CD4-positive, CD25-positive, alpha-beta regulatory T cell (primary cell): ENCODE measurements at regions not wholly inside any gene's neighbourhood (a gene's known extent, or its start where the extent isn't known, plus 50 kb on each side); places are given as distances from the start of the nearest gene placed in this dataset.

Experiments used
- ATAC-seq, 2 donors: fragments of 150-1000 bp; cut with Tn5 transposase; one replicate each; pipeline ENCODE4 v1.10.0; 2021; ENCODE audit warnings: low read depth in 2 of 2, moderate number of reproducible peaks in 2 of 2, moderate library complexity in 1 of 2
- DNase-seq, 3 donors: peaks; one replicate each; pipeline versions ENCODE4 v3.0.0 to v3.0.0-alpha.2; 2012 to 2022; ENCODE audit warnings: mixed read lengths in 1 of 3
- H3K27ac ChIP-seq: one replicate; pipeline ENCODE4 v1.7.0; 2013; ENCODE audit warnings: mild to moderate bottlenecking, low read length; ENCODE audit not compliant: insufficient read depth, poor library complexity, severe bottlenecking
- H3K27me3 ChIP-seq: one replicate; pipeline ENCODE4 v1.7.0; 2013; ENCODE audit warnings: low read length; ENCODE audit not compliant: control insufficient read depth, insufficient read depth
- H3K36me3 ChIP-seq: one replicate; pipeline ENCODE4 v1.7.0; 2013; ENCODE audit warnings: mild to moderate bottlenecking, low read length, moderate library complexity; ENCODE audit not compliant: control insufficient read depth, insufficient read depth
- H3K4me1 ChIP-seq: 2 replicates; pipeline ENCODE4 v1.7.0; 2013; ENCODE audit warnings: mild to moderate bottlenecking, low read length; ENCODE audit not compliant: insufficient read depth, control insufficient read depth, poor library complexity, severe bottlenecking
- H3K4me3 ChIP-seq: one replicate; pipeline ENCODE4 v1.7.0; 2013; ENCODE audit warnings: low read depth, mild to moderate bottlenecking, low read length, moderate library complexity
- H3K9me3 ChIP-seq, 2 experiments: 1 replicate in 1 of 2; 2 replicates in 1 of 2; pipeline ENCODE4 v1.7.0; 2013; ENCODE audit warnings: low read length in 2 of 2, mild to moderate bottlenecking in 1 of 2, moderate library complexity in 1 of 2; ENCODE audit not compliant: control insufficient read depth in 2 of 2
- H3K27ac Mint-ChIP-seq, 3 donors: one replicate each; pipeline ENCODE4 v1.8.0; 2020 to 2022; ENCODE audit warnings: mild to moderate bottlenecking in 3 of 3, mixed read lengths in 3 of 3, moderate library complexity in 2 of 3
- H3K27me3 Mint-ChIP-seq: one replicate; pipeline ENCODE4 v1.8.0; 2022; ENCODE audit warnings: mild to moderate bottlenecking, mixed read lengths
- H3K36me3 Mint-ChIP-seq: one replicate; pipeline ENCODE4 v1.8.0; 2020; ENCODE audit warnings: mixed read lengths
- H3K4me1 Mint-ChIP-seq, 4 donors: one replicate each; pipeline ENCODE4 v1.8.0; 2020 to 2022; ENCODE audit warnings: mixed read lengths in 4 of 4, mild to moderate bottlenecking in 1 of 4
- H3K4me3 Mint-ChIP-seq, 4 donors: one replicate each; pipeline ENCODE4 v1.8.0; 2020 to 2022; ENCODE audit warnings: mild to moderate bottlenecking in 4 of 4, mixed read lengths in 4 of 4, moderate library complexity in 3 of 4
- H3K9me3 Mint-ChIP-seq, 7 donors: one replicate each; pipeline ENCODE4 v1.8.0; 2020 to 2022; ENCODE audit warnings: mixed read lengths in 7 of 7, mild to moderate bottlenecking in 3 of 7, moderate library complexity in 2 of 7

GRCh38 chr9:2403701-2404100 lies 217.9 kb upstream of the VLDLR start:
- Histone ChIP-seq H3K27ac (no peak overlapping the region), H3K4me1 (no peaks in the 10 kb centered on the region), H3K36me3 (no peaks in the 10 kb centered on the region), H3K27me3 (no peaks in the 10 kb centered on the region), H3K9me3 (peaks cover 0 to 5% of the 10 kb centered on the region in 2 experiments), H3K4me3 (no peak overlapping the region)
- DNase-seq (no peak), ATAC-seq (no peak)
- no peak overlapping the region for H3K27ac Mint-ChIP-seq
- H3K4me1 Mint-ChIP-seq, result peaks cover 0 to 1% (median 0%) of the 10 kb centered on the region in 4 donors
- H3K27me3 Mint-ChIP-seq, result no peaks in the 10 kb centered on the region
- no peaks in the 10 kb centered on the region for H3K36me3 Mint-ChIP-seq
- H3K4me3 Mint-ChIP-seq, result no peak overlapping the region
- H3K9me3 Mint-ChIP-seq, result peaks cover 0 to 18% (median 3%) of the 10 kb centered on the region in 7 donors

- Mint-ChIP-seq H3K36me3 (no peaks in the 10 kb centered on the region), H3K9me3 (peaks cover 0 to 12% (median 0%) of the 10 kb centered on the region in 7 donors), H3K27ac (no peak overlapping the region), H3K27me3 (no peaks in the 10 kb centered on the region), H3K4me1 (peaks cover 0 to 1% (median 0%) of the 10 kb centered on the region in 4 donors), H3K4me3 (no peak overlapping the region)
- H3K4me3 ChIP-seq, result no peak overlapping the region
- DNase-seq, result no peak
- H3K4me1 ChIP-seq, result no peaks in the 10 kb centered on the region
- no peak for ATAC-seq
- H3K27me3 ChIP-seq, result no peaks in the 10 kb centered on the region
- no peaks in the 10 kb centered on the region for H3K36me3 ChIP-seq
- H3K9me3 ChIP-seq, result peaks cover 0 to 5% of the 10 kb centered on the region in 2 experiments
- no peak overlapping the region for H3K27ac ChIP-seq
Observed at GRCh38 chr9:2406252-2406651, 215.3 kb upstream of the VLDLR start.

GRCh38 chr9:2407450-2407849 lies 214.1 kb upstream of the VLDLR start:
- Mint-ChIP-seq H3K27ac (no peak overlapping the region), H3K4me3 (no peak overlapping the region), H3K27me3 (no peaks in the 10 kb centered on the region), H3K36me3 (no peaks in the 10 kb centered on the region), H3K9me3 (peaks cover 0 to 7% (median 0%) of the 10 kb centered on the region in 7 donors), H3K4me1 (peaks cover 0 to 1% (median 0%) of the 10 kb centered on the region in 4 donors)
- Histone ChIP-seq H3K4me1 (no peaks in the 10 kb centered on the region), H3K27me3 (no peaks in the 10 kb centered on the region), H3K9me3 (peaks cover 0 to 5% of the 10 kb centered on the region in 2 experiments), H3K27ac (no peak overlapping the region), H3K4me3 (no peak overlapping the region), H3K36me3 (no peaks in the 10 kb centered on the region)
- ATAC-seq (no peak), DNase-seq (no peak)

- Histone ChIP-seq H3K36me3 (no peaks in the 10 kb centered on the region), H3K27ac (no peak overlapping the region), H3K4me1 (no peaks in the 10 kb centered on the region), H3K4me3 (no peak overlapping the region), H3K9me3 (no peaks in the 10 kb centered on the region), H3K27me3 (no peaks in the 10 kb centered on the region)
- H3K27me3 Mint-ChIP-seq, result no peaks in the 10 kb centered on the region
- H3K9me3 Mint-ChIP-seq, result peaks cover 0 to 2% (median 0%) of the 10 kb centered on the region in 7 donors
- H3K27ac Mint-ChIP-seq, result no peak overlapping the region
- DNase-seq (no peak), ATAC-seq (no peak)
- H3K4me3 Mint-ChIP-seq, result no peak overlapping the region
- no peaks in the 10 kb centered on the region for H3K4me1 Mint-ChIP-seq
- H3K36me3 Mint-ChIP-seq, result no peaks in the 10 kb centered on the region
Observed at GRCh38 chr9:2411459-2412215, 209.9 kb upstream of the VLDLR start.

GRCh38 chr9:2413160-2413805 lies 208.3 kb upstream of the VLDLR start:
- H3K4me1 ChIP-seq, result no peaks in the 10 kb centered on the region

GRCh38 chr9:2414465-2414864 lies 207.1 kb upstream of the VLDLR start:
- no peak overlapping the region for H3K27ac Mint-ChIP-seq

More at GRCh38 chr9:2413160-2413805, 208.3 kb upstream of the VLDLR start:
- no peak for ATAC-seq
- no peaks in the 10 kb centered on the region for H3K36me3 ChIP-seq
- Mint-ChIP-seq H3K27ac (no peak overlapping the region), H3K4me1 (no peaks in the 10 kb centered on the region), H3K36me3 (no peaks in the 10 kb centered on the region), H3K4me3 (no peak overlapping the region), H3K27me3 (no peaks in the 10 kb centered on the region), H3K9me3 (peaks cover 0 to 4% (median 0%) of the 10 kb centered on the region in 7 donors)
- H3K4me3 ChIP-seq, result no peak overlapping the region
- H3K27me3 ChIP-seq, result no peaks in the 10 kb centered on the region
- DNase-seq, result no peak
- H3K27ac ChIP-seq, result no peak overlapping the region
- H3K9me3 ChIP-seq, result no peaks in the 10 kb centered on the region

GRCh38 chr9:2415326-2415725 lies 206.3 kb upstream of the VLDLR start:
- H3K36me3 Mint-ChIP-seq, result no peaks in the 10 kb centered on the region
- no peaks in the 10 kb centered on the region for H3K4me1 Mint-ChIP-seq
- H3K9me3 ChIP-seq, result no peaks in the 10 kb centered on the region
- no peaks in the 10 kb centered on the region for H3K27me3 ChIP-seq
- H3K36me3 ChIP-seq, result no peaks in the 10 kb centered on the region
- peaks cover 0 to 4% (median 0%) of the 10 kb centered on the region in 7 donors for H3K9me3 Mint-ChIP-seq
- H3K4me3 Mint-ChIP-seq, result no peak overlapping the region
- no peak overlapping the region for H3K4me3 ChIP-seq
- H3K27me3 Mint-ChIP-seq, result no peaks in the 10 kb centered on the region
- H3K27ac ChIP-seq, result no peak overlapping the region
- no peaks in the 10 kb centered on the region for H3K4me1 ChIP-seq
- no peak overlapping the region for H3K27ac Mint-ChIP-seq
- ATAC-seq (no peak), DNase-seq (no peak)

More at GRCh38 chr9:2414465-2414864, 207.1 kb upstream of the VLDLR start:
- no peaks in the 10 kb centered on the region for H3K36me3 Mint-ChIP-seq
- H3K4me3 ChIP-seq, result no peak overlapping the region
- H3K4me1 ChIP-seq, result no peaks in the 10 kb centered on the region
- peaks cover 0 to 4% (median 0%) of the 10 kb centered on the region in 7 donors for H3K9me3 Mint-ChIP-seq
- no peak overlapping the region for H3K4me3 Mint-ChIP-seq
- no peaks in the 10 kb centered on the region for H3K27me3 ChIP-seq
- H3K27me3 Mint-ChIP-seq, result no peaks in the 10 kb centered on the region
- no peaks in the 10 kb centered on the region for H3K9me3 ChIP-seq
- H3K36me3 ChIP-seq, result no peaks in the 10 kb centered on the region
- no peaks in the 10 kb centered on the region for H3K4me1 Mint-ChIP-seq
- H3K27ac ChIP-seq, result no peak overlapping the region
- ATAC-seq, result no peak
- DNase-seq, result no peak
